ENCODE measurements at regions not wholly inside any gene's neighbourhood (a gene's known extent, or its start where the extent isn't known, plus 50 kb on each side); places are given as distances from the start of the nearest gene placed in this dataset.
"Not testable (repeated sequence)": the region's sequence is repeated elsewhere in the genome, so short reads cannot be mapped to it uniquely, and the experiment has no call there.

- DNase-seq (ENCODE audit: low spot score) (no peak), FAIRE-seq (no peak)
Observed at GRCh38 chr7:10557375-10557774, 416.3 kb upstream of the PHF14 start.

GRCh38 chr7:10560497-10560896 lies 413.2 kb upstream of the PHF14 start:
- DNase-seq (ENCODE audit: low spot score) = no peak
- FAIRE-seq = no peak

- FAIRE-seq (no peak), DNase-seq (ENCODE audit: low spot score) (no peak)
Observed at GRCh38 chr7:10568891-10569290, 404.8 kb upstream of the PHF14 start.

GRCh38 chr7:10571759-10572158 lies 401.9 kb upstream of the PHF14 start:
- no peak for FAIRE-seq

GRCh38 chr7:10577866-10578374 lies 395.8 kb upstream of the PHF14 start:
- DNase-seq (ENCODE audit: low spot score) = no peak
- FAIRE-seq = no peak

More at GRCh38 chr7:10571759-10572158, 401.9 kb upstream of the PHF14 start:
- DNase-seq (ENCODE audit: low spot score) = no peak

- DNase-seq (ENCODE audit: low spot score) (no peak), FAIRE-seq (no peak)
Observed at GRCh38 chr7:10579561-10579960, 394.1 kb upstream of the PHF14 start.

GRCh38 chr7:10584886-10585285 lies 388.8 kb upstream of the PHF14 start:
- no peak for FAIRE-seq

GRCh38 chr7:10588084-10588483 lies 385.6 kb upstream of the PHF14 start:
- FAIRE-seq = no peak
- DNase-seq (ENCODE audit: low spot score) = no peak

More at GRCh38 chr7:10584886-10585285, 388.8 kb upstream of the PHF14 start:
- no peak for DNase-seq (ENCODE audit: low spot score)

GRCh38 chr7:10592604-10593003 lies 381.1 kb upstream of the PHF14 start:
- FAIRE-seq (no peak), DNase-seq (ENCODE audit: low spot score) (no peak)

GRCh38 chr7:10593080-10593479 lies 380.6 kb upstream of the PHF14 start:
- no peak for DNase-seq (ENCODE audit: low spot score)
- FAIRE-seq = no peak

GRCh38 chr7:10596827-10597226 lies 376.8 kb upstream of the PHF14 start:
- no peak for DNase-seq (ENCODE audit: low spot score)
- FAIRE-seq = no peak

GRCh38 chr7:10604128-10604527 lies 369.5 kb upstream of the PHF14 start:
- no peak for FAIRE-seq
- no peak for DNase-seq (ENCODE audit: low spot score)

GRCh38 chr7:10612950-10613349 lies 360.7 kb upstream of the PHF14 start:
- FAIRE-seq (no peak), DNase-seq (ENCODE audit: low spot score) (no peak)

- DNase-seq (ENCODE audit: low spot score) = no peak
- no peak for FAIRE-seq
Observed at GRCh38 chr7:10618953-10619352, 354.7 kb upstream of the PHF14 start.

GRCh38 chr7:10632712-10633111 lies 341.0 kb upstream of the PHF14 start:
- DNase-seq (ENCODE audit: low spot score) (no peak), FAIRE-seq (no peak)

GRCh38 chr7:10634239-10634638 lies 339.4 kb upstream of the PHF14 start:
- FAIRE-seq = no peak
- DNase-seq (ENCODE audit: low spot score) = no peak

- DNase-seq (ENCODE audit: low spot score) = no peak
- no peak for FAIRE-seq
Observed at GRCh38 chr7:10637991-10638390, 335.7 kb upstream of the PHF14 start.

- DNase-seq (ENCODE audit: low spot score) = no peak
- no peak for FAIRE-seq
Observed at GRCh38 chr7:10643545-10643944, 330.1 kb upstream of the PHF14 start.

- DNase-seq (ENCODE audit: low spot score) (no peak), FAIRE-seq (no peak)
Observed at GRCh38 chr7:10644849-10645248, 328.8 kb upstream of the PHF14 start.

- no peak for DNase-seq (ENCODE audit: low spot score)
- no peak for FAIRE-seq
Observed at GRCh38 chr7:10646194-10646593, 327.5 kb upstream of the PHF14 start.

GRCh38 chr7:10648289-10648688 lies 325.4 kb upstream of the PHF14 start:
- FAIRE-seq (no peak), DNase-seq (ENCODE audit: low spot score) (no peak)

- DNase-seq (ENCODE audit: low spot score); FAIRE-seq: not testable (repeated sequence)
Observed at GRCh38 chr7:10649120-10649519, 324.6 kb upstream of the PHF14 start.

GRCh38 chr7:10655031-10655430 lies 318.6 kb upstream of the PHF14 start:
- DNase-seq (ENCODE audit: low spot score) (no peak), FAIRE-seq (no peak)

GRCh38 chr7:10657201-10657600 lies 316.5 kb upstream of the PHF14 start:
- FAIRE-seq (no peak), DNase-seq (ENCODE audit: low spot score) (no peak)

All from urothelium cell line (cell line).